ENCODE measurements at regions not wholly inside any gene's neighbourhood (a gene's known extent, or its start where the extent isn't known, plus 50 kb on each side); places are given as distances from the start of the nearest gene placed in this dataset.

DNA sequence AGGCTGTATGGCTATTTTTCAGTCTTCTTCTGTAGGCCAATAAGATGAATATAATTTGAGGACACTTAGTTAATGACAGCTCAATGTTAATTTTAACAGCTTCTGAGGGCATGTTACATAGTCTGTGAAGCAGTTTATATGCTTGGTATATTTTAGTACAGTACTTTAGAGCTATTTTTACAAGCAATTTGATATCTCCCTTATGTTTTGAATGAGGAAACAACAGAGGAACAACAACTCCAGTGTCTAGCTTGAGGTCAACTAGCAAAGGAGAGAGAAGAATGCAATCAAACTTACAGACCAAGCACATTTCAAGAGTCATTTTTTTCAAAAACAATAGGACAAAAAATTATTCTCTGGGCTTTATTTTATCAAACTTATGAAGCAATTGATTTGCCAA lies 469.1 kb upstream of the DCN start:
- DNase-seq, result no peak
- H3K4me3 Mint-ChIP-seq, result no peak overlapping the region
- CTCF ChIA-PET, result no interaction called here
- H3K4me1 Mint-ChIP-seq (ENCODE audit: low read depth), result no peaks in the 10 kb centered on the region
- TF ChIP-seq, protein P1, sequence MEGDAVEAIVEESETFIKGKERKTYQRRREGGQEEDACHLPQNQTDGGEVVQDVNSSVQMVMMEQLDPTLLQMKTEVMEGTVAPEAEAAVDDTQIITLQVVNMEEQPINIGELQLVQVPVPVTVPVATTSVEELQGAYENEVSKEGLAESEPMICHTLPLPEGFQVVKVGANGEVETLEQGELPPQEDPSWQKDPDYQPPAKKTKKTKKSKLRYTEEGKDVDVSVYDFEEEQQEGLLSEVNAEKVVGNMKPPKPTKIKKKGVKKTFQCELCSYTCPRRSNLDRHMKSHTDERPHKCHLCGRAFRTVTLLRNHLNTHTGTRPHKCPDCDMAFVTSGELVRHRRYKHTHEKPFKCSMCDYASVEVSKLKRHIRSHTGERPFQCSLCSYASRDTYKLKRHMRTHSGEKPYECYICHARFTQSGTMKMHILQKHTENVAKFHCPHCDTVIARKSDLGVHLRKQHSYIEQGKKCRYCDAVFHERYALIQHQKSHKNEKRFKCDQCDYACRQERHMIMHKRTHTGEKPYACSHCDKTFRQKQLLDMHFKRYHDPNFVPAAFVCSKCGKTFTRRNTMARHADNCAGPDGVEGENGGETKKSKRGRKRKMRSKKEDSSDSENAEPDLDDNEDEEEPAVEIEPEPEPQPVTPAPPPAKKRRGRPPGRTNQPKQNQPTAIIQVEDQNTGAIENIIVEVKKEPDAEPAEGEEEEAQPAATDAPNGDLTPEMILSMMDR (IDR thresholded peaks at IDR 0.05), result no peak
- POLR2A ChIA-PET, result no interaction called here
- H3K27ac Mint-ChIP-seq, result no peak overlapping the region
- intact Hi-C loops (cut with micrococcal nuclease), result no loop called here
- ATAC-seq, result no peak
- no peaks in the 10 kb centered on the region for H3K27me3 Mint-ChIP-seq
- no peaks in the 10 kb centered on the region for H3K36me3 Mint-ChIP-seq (ENCODE audit: low read depth)
- no peaks in the 10 kb centered on the region for H3K9me3 Mint-ChIP-seq

DNA sequence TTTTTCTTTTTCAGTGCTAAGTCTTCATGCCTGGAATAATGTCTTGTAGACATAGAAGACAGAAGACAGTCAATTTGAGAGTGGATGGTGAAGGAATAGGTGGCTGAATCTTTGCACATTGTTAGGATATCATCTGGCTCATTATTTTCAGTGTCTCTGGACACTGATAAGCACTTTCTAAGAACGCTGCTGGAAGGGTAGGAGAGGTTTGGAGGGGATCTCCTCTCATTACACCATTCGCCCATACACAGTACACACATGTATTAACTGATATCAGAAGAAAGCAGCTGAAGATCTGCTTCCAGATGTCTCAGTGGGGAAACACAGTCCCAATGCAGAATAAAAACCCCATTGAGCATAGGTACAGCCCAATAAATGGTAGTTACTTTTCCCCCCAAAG lies 461.1 kb upstream of the DCN start:
- Mint-ChIP-seq H3K9me3 (no peaks in the 10 kb centered on the region), H3K27ac (no peak overlapping the region), H3K36me3 (ENCODE audit: low read depth) (no peaks in the 10 kb centered on the region), H3K27me3 (no peaks in the 10 kb centered on the region), H3K4me3 (no peak overlapping the region), H3K4me1 (ENCODE audit: low read depth) (no peaks in the 10 kb centered on the region)
- DNase-seq (no peak), ATAC-seq (no peak)
- CTCF ChIA-PET, result interaction anchor here (0.7 kb wide), 1 partner anchor 130 kb away, joined by 4 read pairs; no protein-coding TSS in a partner anchor
- intact Hi-C loops (cut with micrococcal nuclease), result no loop called here
- TF ChIP-seq, protein P1 (IDR thresholded peaks at IDR 0.05), result no peak
- POLR2A ChIA-PET, result no interaction called here

DNA sequence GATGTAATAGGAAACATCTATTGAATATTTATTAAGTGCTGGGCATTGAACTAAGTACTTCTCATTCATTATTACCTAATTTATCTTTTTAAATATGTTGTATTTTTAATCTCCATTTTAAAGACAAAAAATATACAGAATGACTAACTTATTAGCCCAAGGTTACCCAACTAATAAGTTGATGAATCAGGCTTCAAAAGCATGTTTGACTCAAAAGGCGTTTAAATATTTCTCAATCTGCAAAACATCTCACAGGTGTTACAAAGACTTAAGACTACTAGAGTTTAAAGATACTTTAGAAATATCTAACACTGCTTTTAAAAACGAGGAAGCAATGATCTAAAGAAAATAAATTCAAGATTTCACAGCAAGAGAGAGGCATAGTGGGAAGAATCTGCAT lies 457.4 kb upstream of the DCN start:
- intact Hi-C loops (cut with micrococcal nuclease), result no loop called here
- no peak for ATAC-seq
- no peak overlapping the region for H3K27ac Mint-ChIP-seq
- TF ChIP-seq, protein P1 (IDR thresholded peaks at IDR 0.05), result no peak
- H3K4me3 Mint-ChIP-seq, result no peak overlapping the region
- no peak for DNase-seq
- no peaks in the 10 kb centered on the region for H3K9me3 Mint-ChIP-seq
- ChIA-PET POLR2A (no interaction called here), CTCF (no interaction called here)
- peaks cover 3% of the 10 kb centered on the region for H3K4me1 Mint-ChIP-seq (ENCODE audit: low read depth)
- no peaks in the 10 kb centered on the region for H3K36me3 Mint-ChIP-seq (ENCODE audit: low read depth)
- no peaks in the 10 kb centered on the region for H3K27me3 Mint-ChIP-seq

DNA sequence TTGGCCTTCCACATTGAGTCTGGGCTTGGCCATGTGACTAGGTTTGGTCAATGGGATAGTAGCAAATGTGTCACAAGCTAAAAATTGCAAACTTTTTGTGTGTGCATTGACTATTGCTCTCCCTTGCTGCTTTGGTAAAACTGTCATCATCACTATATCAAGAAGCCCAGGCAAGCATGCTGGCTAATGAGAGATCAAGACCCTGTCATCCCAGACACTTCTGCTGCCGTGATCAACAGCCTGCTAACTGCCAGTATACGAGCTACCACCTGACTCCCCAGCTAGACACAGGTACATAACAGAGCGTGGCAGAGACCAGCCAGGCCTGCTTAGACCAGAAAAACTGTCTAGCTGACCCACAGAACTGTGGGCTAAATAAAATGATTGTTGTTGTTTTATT lies 456.7 kb upstream of the DCN start:
- no peaks in the 10 kb centered on the region for H3K9me3 Mint-ChIP-seq
- intact Hi-C loops (cut with micrococcal nuclease), result no loop called here
- H3K27ac Mint-ChIP-seq, result no peak overlapping the region
- ChIA-PET CTCF (interaction anchor here (0.7 to 1.0 kb wide), 2 partner anchors 18 to 257 kb away, joined by 3 read pairs; no protein-coding TSS in a partner anchor), POLR2A (no interaction called here)
- no peak for DNase-seq
- H3K27me3 Mint-ChIP-seq, result no peaks in the 10 kb centered on the region
- peaks cover 3% of the 10 kb centered on the region for H3K4me1 Mint-ChIP-seq (ENCODE audit: low read depth)
- H3K4me3 Mint-ChIP-seq, result no peak overlapping the region
- ATAC-seq, result no peak
- no peaks in the 10 kb centered on the region for H3K36me3 Mint-ChIP-seq (ENCODE audit: low read depth)
- TF ChIP-seq, protein P1 (IDR thresholded peaks at IDR 0.05), result no peak

DNA sequence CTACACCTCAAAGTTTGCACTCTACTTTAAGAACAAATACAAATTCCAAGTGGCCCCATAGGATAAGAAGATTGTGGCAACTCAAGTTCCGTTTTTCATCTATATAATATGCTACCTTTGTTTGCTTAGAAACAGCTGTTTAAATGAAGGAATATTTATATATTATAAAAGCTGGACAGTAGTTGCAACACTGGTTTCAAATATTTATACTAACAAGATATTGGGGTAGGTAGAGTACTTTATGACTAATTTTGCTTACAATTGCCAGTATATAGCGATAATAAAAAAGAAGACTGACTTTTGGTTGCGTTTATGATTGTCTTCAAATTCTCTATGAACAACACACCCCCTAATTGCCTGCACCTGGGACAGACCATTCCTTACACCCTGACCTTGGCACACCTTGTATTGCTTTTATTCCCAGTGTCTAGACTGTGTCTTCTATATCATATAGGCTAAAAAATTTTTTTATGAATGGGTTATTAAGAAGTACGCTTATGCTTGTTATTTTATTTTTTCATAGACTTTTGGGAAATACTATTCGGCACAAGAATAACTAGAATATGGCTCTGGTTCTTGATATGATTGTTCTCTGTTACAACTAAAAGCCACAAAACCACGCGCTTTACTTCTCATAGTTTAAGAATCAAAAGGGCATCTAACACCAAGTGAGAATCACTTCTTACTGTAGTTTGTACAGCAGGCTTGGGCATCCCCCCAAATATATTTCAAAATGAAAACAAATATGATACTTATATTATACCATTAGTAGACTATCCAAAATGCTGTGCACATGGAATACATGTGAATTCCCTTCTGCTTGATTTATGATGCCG lies 455.4 kb upstream of the DCN start:
- Mint-ChIP-seq H3K36me3 (ENCODE audit: low read depth) (no peaks in the 10 kb centered on the region), H3K9me3 (peaks cover 2% of the 10 kb centered on the region), H3K27me3 (no peaks in the 10 kb centered on the region), H3K4me1 (ENCODE audit: low read depth) (peaks cover 3% of the 10 kb centered on the region), H3K27ac (no peak overlapping the region), H3K4me3 (no peak overlapping the region)
- peak; percentile 12 for DNase-seq
- ATAC-seq, result peak; percentile 51
- intact Hi-C loops (cut with micrococcal nuclease), result no loop called here
- TF ChIP-seq, protein P1 (IDR thresholded peaks at IDR 0.05), result no peak
- ChIA-PET CTCF (no interaction called here), POLR2A (no interaction called here)

All from activated CD8-positive, alpha-beta T cell treated with anti-CD3 and anti-CD28 coated beads for 36 hours (primary cell).